HUDEP-2 (cell line): ENCODE measurements at regions not wholly inside any gene's neighbourhood (a gene's known extent, or its start where the extent isn't known, plus 50 kb on each side); places are given as distances from the start of the nearest gene placed in this dataset.

Source experiments
- DNase-seq, 76 experiments: peaks; one replicate each; lab custom pipeline; 2025; ENCODE audit not compliant: unreplicated experiment in 76 of 76; lab: John Stamatoyannopoulos, UW

DNA sequence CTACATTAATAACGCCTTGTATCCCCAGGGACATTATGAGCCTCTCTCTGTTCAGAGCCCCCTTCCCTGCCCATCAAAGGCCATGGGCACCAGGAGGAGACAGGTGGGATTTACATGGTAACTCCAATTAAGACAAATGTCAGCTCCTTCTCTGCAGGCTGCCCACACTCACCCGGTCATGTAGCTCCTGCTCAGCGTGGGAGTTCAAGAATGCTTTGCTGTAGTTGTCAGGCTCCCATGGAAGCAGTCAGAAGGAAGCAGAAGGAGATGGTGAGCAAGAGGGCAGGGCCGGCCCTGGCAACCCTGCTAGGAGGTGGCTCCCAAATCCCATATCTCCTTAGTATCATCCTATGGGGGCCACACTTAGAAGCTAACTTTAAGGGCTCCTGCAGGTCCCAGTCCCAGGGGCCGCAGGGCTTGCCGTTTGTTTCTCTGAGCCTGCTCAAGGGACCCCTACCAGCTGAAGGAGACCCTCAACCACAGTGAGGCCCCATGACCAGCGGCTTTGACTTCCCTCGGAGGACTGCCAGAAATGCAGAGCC, 218.4 kb upstream of the TLE3 start:
- no peak for DNase-seq

DNA sequence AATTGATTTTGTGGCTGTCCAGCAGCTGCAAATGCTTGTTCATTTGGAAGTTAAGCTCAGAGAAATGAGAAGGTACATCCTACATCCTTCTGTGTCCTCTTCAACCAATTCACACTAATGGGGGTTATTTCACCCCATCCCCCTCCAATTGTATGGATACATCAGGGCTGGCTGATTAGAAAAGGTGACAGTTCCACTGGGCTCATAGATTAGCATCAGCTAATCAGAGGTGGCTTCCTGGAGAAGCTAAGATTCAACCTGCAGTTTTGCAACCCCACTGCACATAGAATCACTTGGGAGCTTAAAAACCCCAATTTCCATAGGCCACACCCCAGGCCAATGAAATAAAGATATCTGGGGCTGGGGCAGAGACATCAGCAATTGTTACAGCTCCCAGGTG, 217.7 kb upstream of the TLE3 start:
- no peak for DNase-seq

DNA sequence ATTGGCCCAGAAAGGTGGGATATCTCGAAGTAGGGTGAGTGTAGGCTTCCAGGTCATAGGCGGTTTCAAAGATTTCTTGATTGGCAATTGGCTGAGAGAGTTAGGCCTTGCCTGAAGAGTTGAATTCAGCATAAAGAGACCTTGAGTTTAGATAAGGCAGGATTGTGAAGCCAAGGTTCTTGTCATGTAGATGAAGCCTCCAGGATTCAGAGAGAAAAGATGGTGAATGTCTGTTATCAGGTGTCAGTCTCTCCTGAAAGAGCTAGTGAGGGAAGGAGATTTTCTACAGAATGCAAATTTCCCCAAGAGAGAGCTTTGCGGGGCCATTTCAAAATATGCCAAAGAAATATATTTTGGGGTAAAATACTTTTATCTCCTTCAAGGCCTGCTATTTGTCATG, 217.0 kb upstream of the TLE3 start:
- DNase-seq, result no peak

DNA sequence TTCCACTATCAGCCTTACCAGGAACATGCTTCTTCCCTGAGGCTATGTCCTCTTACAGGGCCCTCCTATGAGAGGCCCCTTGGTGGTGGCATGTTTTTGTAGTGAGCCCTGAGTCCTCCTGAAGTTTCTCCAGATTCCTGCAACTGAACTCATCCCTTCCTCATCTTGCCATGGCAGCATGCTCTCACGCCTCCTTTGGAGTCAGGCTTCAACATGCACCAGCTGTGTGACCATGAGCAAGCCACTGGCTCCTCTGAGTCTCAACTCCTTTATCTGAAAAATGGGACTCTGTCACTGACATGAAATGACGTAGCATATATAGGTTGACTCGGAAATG, 216.3 kb upstream of the TLE3 start:
- DNase-seq, result no peak

DNA sequence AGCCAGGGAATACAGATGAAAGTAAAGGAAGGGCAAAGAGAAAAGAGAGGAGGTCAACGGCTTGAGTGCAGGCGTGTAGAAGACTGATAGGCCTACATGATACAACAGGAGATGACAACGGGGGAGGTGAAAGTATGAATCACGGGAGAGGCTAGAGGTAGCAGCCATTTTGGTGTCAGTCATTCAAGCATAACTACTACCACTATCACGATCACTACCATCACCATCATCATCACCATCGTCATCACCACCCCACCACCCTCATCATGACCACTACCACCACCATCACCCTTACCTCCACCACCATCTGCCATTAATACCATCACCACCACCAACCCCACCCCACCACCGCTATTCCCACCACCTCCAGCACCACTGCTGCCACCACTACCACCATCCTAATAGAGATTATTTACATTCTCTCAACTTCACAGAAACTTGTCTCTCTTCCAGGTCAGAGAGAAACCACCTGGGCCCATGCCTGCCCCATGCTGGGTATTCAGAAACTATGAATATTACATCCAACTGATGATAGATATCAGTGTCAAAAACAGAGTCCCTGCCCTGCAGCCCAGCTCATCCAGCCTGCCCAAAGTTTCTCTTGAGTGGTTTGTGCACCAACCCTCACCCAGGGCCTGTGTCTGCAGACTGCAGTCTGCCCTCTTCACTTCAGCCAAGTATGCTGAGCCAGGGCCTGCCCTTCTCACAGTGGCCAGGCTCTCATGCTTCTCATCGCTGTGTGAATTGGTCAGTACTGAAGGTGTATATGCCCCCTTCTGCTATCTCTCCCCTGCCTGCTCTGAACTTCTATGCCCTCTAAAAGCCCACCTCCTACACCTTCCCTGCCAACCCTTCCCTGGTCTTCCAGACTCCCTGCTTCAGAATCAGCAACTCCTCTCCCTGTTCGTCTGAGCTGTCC, 215.6 kb upstream of the TLE3 start:
- no peak for DNase-seq

DNA sequence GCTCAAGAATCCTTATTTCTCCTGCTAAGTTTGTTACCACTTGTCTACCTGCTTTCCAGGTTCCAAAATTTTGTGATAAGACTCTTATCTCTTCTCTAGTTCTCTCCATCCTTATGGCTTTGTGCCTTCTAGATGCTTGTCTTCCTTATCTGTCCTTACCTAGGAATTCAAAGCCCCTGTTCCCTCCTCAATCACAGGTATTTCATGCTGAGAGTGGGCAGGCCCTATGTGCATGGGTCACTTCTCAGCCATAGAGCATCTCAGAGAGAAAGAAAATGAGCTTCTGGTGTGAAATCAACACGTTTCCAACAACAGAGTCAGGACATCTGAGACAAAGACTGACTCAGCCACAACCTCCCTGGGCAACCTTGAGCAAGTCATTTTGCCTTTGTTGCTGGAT, 214.1 kb upstream of the TLE3 start:
- DNase-seq, result no peak

DNA sequence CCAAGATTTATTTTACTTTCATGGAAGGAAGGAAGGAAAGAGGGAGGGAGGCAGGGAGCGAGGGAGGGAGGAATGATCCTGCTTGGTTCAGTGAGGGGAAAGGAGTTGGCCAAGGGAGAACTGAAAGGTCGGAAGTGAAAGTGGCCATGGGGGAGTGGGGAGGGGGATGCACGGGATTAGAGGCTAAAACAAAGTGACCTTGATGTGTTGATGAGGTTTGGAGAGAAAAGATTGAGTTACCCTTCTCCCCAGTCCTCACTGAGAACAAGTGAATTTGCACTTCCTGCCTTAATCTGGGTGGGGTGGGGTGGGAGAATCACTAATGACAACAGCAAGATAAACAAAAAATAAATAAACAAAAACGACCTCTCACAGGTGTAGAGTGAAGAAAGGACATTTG, 212.0 kb upstream of the TLE3 start:
- DNase-seq, result no peak

DNA sequence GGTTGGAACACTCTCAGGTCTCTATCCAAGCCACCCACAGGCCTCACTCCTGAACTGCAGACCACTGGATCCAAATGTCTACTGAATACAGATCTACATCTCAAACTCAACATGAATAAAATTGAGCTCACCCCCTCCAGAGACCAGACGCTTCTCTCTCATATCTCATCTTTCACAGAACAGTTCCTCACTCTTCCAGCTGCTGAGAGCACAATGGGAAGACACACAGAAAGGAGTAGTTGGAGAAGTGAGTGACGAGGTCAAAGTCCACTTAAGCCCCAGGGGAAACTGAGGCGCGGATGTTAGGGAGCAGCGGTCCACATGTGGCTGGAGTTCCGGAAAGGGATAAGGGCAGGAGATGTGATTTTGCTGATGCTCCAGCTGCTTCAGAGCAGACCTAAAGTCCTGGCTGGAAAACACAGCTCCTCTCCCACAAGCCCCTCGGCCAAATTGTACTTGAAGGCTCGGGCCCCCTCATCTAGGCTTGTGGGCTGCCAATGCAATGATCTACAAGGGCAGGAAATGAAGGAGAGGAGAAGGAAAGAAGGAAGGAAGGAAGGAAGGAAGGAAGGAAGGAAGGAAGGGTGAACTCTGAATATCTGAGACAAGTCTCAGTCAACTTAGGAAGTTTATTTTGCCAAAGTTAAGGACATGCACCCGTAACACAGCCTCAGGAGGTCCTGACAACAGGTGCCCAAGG, 211.2 kb upstream of the TLE3 start:
- no peak for DNase-seq

DNA sequence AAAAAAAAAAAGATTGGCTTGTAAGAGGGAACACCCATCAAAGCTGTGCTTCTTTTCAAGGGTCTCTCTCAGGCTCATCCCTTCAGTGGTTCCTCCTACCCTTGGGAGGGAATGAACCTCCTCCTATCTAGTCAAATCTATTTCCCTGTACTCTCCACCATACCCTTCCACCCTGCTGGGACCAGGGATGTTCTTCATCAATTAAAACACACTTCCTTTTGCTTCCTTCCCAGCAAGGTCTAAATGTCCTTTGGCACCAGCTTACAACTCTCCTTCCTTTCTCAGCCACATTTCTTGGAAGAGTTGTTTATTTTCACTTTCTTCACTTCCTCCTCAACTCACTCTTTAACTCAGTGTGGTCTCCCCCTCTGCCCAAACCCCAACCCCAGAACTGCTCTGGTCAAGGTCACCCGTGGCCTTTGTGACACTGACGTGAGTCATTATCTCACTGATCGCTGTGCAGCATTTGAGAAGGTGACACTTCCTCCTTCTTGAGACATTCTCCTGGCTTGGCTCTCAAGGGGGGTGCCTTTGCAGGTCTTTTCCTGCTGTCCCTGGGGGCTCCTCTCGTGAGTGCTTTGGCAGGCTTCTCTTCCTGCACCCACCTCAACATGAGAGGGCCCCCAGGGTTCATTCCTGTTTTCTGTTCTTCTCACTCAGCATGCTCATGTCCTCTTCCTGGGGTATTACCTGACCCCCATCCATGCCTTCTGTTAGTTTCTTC, 210.5 kb upstream of the TLE3 start:
- no peak for DNase-seq

DNA sequence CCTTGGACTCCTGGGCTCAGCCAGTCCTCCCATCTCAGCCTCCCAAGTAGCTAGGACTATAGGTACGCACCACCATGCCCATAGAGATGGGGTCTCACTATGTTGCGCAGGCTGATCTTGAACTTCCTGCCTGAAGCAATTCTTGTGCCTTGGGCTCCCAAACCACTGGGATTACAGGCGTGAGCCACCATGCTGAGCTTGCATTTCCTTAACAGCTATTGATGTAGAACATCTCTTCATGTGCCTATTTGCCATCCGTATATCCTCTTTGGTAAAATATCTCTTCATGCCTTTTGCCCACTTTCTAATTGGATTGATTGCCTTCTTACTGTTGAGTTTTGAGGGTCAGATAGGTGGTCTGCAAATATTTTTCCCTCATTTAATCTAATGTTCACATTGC, 208.9 kb upstream of the TLE3 start:
- no peak for DNase-seq

DNA sequence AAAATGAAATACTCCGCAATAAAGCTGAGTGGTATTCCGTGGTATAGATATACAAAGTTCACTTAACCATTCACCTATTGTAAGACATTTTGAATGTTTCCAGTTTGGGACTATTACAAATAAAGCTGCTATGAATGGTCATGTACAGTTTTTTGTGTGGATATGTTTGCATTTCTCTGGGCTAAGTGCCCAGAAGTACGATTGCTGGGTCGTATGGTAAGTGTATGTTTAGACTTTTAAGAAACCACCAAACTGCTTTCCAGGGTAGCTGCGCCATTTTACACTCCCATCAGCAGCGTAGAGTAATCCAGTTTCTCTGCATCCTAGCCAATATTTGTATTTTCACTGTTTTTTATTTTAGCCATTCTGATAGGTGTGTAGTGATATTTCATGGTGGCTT, 208.4 kb upstream of the TLE3 start:
- no peak for DNase-seq

DNA sequence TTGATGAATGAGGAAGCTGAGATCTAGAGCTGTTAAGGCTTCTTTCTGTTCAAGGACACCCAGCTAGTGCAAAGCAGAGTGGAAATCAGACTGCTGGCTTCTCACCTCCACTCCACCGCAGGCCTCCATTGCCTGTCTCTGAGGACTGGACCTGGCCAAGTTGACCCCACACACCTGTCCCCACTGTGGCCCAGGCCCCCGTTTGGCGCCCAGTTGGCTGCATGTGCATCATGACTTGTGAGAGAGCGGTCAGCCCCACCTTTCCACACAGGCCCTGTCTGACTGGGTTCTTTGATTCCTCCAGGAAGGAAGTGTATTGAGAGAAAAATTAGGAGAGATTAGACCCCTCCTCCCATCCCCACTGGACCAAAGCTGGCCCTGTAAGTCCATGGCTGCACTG, 206.3 kb upstream of the TLE3 start:
- no peak for DNase-seq

DNA sequence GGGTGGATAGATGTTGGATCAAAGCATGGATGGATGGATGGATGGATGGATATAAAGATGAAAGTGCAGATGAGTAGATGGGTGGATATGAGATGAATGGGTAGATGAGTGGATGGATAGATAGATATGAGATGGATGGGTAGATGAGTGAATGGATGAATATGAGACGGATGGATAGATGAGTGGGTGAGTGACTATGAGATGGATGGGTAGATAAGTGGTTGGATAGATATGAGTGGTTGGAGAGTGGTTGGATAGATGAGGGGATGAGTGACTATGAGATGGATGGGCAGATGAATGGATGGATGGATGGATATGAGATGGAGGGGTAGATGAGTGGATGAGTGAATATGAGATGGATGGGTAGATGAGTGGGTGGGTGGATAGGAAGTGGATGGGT, 204.6 kb upstream of the TLE3 start:
- no peak for DNase-seq

DNA sequence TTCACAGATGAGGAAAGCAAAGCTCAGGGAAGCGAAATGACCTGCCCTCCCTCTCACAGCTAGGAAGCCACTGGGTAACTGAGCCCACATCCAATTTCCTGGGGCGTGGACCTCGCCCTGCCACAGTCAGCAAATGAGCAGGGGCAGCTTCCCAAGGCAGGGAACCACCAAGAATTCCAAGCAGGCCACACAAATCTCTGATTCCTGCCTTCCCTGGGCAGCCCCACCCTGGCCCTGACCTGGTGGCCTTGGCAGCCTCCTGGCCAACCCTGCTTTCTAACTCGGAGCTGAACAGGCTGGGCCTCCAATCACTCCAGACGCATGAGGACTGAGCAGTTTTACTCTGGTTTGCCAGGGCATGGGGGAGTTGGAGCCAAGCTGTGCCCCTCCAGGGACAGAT, 203.7 kb upstream of the TLE3 start:
- no peak for DNase-seq

DNA sequence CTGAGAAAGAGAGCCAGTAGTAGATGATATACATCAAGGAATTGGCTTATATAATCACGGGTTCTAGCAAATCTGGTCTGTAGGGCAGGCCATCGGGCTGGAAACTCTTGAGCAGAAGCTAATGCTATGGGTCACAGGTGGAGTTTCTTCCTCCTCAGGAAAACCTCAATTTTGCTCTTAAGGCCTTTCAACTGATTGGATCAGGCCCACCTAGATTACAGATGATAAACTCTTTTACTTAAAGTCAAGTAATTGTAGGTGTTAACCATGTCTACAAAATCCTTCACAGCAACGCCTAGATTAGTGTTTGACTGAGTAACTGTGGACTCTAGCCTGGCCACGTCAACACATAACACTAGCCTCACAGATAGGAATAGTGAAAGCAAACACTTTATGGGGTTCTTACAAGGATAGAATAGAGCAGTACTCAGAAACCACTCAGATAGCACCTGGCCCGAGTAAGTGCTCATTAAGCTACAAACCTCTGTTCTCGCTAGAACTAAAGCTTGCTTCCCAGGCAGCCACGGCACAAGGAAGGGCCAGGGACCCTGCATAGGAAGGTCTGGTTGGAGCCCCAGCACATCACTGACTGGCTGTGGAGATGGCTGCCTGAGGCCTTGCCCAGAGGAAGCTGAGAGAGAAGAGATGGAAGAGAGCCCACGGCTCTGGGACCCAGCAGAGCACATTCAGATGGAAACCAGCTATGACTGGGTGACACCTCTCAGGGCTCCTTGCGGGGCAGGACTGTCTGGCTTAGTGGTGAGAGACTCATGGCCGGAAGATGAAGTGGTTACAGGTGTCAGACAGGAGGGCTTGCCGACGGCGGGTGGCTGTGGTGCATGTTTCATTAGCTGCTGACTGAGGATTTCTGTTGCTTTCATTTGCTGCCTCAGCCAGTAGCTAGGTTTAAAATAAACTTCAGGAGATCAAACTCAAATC, 202.5 kb upstream of the TLE3 start:
- DNase-seq, result no peak

DNA sequence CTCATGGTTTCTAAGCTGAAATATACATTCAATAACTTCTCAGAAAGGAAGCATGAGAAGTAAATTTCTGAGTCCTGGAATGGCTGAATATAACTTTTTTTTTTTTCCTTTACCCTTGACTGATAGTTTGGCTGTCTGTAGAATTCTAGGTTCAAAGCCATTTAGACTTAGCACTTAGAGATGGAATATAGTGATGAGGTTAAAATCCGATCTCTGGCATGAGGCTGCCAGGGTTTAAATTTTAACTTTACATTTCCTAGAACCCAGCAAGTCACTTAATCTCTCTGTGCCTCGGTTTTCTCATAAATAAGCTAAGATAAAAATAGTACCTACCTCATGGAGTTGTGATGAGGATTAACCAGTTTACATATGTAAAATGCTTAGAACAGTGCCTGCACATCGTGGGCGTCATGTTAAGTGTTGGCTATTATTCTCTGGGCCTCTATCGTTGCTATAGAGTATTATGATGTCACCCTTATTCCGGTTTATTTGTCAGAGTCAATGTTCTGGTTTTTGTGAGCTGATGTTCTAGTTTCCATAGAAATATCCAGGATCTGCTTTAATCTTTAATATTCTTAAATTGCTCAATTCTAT, 199.8 kb upstream of the TLE3 start:
- DNase-seq, result no peak

DNA sequence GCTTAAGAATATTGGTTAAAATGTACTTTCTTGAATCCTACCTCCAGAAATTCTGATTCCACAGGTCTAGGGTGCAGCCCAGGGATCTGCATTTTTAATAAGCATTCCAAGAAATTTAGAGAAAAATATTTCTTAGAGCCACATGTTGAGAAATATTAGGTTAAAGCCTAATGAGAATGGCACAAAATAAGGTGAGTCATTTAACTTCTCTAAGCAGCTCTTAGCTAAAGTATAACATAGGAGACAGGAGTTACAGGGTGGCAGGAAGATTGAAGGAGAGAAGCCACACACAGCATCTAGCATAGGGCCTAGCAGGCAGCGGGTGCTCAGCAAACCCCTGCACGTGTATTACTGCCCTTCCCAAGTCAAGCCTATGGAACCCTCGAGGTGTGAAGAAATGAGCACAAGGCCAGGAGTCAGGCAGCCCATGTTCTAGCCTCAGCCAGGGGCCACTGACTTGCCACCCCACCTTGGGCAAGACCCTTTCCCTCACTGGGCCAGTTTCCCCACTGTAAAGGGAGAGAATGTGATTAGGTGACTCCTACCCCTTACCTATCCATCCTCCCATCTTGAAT, 197.1 kb upstream of the TLE3 start:
- no peak for DNase-seq

DNA sequence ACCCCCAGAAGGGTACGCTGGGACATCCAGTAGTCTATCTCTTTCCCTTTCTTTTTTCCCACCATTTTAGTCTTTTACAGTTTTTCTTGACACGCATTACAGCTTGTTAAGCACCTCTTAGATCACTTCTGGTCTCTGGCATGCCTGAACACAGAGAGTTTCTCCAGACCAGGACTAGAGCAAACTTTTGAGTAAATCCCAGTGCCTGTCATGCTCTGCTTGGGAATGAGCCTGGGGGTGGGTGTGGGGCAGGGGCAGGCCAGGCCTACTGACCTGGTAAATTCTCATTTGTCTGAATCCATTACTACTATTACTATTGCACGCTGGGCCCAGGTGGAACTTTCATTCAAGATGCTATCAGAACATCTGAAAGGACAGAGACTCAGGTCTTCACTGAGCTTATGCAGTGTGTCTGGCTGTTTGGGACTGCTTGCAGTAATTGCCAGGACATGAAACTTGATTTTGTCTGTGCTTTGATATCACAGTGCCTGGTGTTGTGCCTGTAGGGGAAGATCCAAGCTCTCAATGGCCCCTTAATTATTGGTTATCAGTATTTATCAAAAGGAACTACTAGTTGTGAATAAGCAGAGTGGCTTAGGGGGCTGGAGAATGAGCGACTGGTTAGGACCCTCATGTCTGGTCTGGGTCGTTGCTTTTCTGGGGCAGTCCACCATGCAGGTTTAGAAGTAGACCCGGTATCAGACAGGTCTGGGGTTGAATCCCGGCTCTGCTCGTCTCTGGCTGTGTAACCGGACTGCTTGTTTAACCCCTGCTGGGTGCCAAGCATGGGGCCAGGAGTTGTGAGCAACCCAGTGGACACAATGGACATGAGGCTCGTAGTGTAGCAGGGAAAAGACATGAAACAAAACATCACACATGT, 196.1 kb upstream of the TLE3 start:
- no peak for DNase-seq

DNA sequence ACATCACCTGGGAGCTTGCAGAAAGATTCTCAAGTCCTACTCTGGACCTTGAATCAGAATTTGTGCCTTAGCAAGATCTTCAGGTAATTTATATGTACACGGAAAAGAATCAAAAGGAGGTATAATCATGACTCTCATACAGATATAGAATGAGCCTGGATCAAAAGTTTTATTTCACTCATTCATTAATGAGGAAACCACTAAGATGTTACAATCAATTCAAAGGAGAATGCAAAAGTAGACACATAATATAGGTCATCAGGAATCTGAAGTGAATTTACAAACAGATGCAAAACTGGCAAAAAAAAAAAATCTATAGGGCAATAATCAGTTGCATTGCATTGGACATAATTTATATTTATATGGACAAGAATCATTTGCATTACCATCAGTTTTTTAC, 195.4 kb upstream of the TLE3 start:
- DNase-seq, result no peak
